ENCODE measurements at regions not wholly inside any gene's neighbourhood (a gene's known extent, or its start where the extent isn't known, plus 50 kb on each side); places are given as distances from the start of the nearest gene placed in this dataset.
A peak's percentile ranks its signal among the peaks of the same experiment; 100 is the strongest.
"Not testable (repeated sequence)": the region's sequence is repeated elsewhere in the genome, so short reads cannot be mapped to it uniquely, and the experiment has no call there.

- no peak for DNase-seq
Measured at GRCh38 chr3:194061421-194062030, 74.4 kb upstream of the HES1 start.

- DNase-seq: no peak
Measured at GRCh38 chr3:194062830-194063229, 73.1 kb upstream of the HES1 start.

GRCh38 chr3:194064380-194065332 lies 71.3 kb upstream of the HES1 start:
- DNase-seq: peak in 1 of 3 donors; percentile 58

GRCh38 chr3:194067327-194067726 lies 68.6 kb upstream of the HES1 start:
- not testable (repeated sequence) for DNase-seq

GRCh38 chr3:194067949-194068362 lies 68.0 kb upstream of the HES1 start:
- no peak for DNase-seq

- no peak for DNase-seq
Measured at GRCh38 chr3:194069421-194070219, 66.3 kb upstream of the HES1 start.

- DNase-seq: no peak
Measured at GRCh38 chr3:194070220-194070633, 65.7 kb upstream of the HES1 start.

GRCh38 chr3:194070634-194071409 lies 65.1 kb upstream of the HES1 start:
- peak; percentile 88 to 92 (median 90) for DNase-seq

GRCh38 chr3:194072097-194072428 lies 63.9 kb upstream of the HES1 start:
- no peak for DNase-seq

GRCh38 chr3:194072691-194073279 lies 63.2 kb upstream of the HES1 start:
- DNase-seq: no peak

GRCh38 chr3:194073926-194074325 lies 62.0 kb upstream of the HES1 start:
- no peak for DNase-seq

GRCh38 chr3:194075088-194075615 lies 60.8 kb upstream of the HES1 start:
- no peak for DNase-seq

- DNase-seq: no peak
Measured at GRCh38 chr3:194075802-194076460, 60.0 kb upstream of the HES1 start.

GRCh38 chr3:194076475-194076874 lies 59.5 kb upstream of the HES1 start:
- DNase-seq: no peak

GRCh38 chr3:194077602-194078001 lies 58.3 kb upstream of the HES1 start:
- no peak for DNase-seq

GRCh38 chr3:194078045-194078821 lies 57.7 kb upstream of the HES1 start:
- peak in 1 of 3 donors; percentile 69 for DNase-seq

- no peak for DNase-seq
Measured at GRCh38 chr3:194079702-194080172, 56.2 kb upstream of the HES1 start.

- peak in 1 of 3 donors; percentile 60 for DNase-seq
Measured at GRCh38 chr3:194080436-194080835, 55.5 kb upstream of the HES1 start.

Measured in muscle of back (tissue), 3 donors.